ENCODE measurements at regions not wholly inside any gene's neighbourhood (a gene's known extent, or its start where the extent isn't known, plus 50 kb on each side); places are given as distances from the start of the nearest gene placed in this dataset.

GRCh38 chr3:191901741-191902140 is 440.8 kb downstream of the PYDC2 start:
- TF ChIP-seq ZNF274 (IDR thresholded peaks at IDR 0.05; ENCODE audit: low read depth, low read length) (no peak), YY1 (IDR thresholded peaks at IDR 0.05; ENCODE audit: insufficient read depth, insufficient read length) (no peak)

Measured in NT2/D1 (cell line).